ENCODE measurements at regions not wholly inside any gene's neighbourhood (a gene's known extent, or its start where the extent isn't known, plus 50 kb on each side); places are given as distances from the start of the nearest gene placed in this dataset.
"Not testable (repeated sequence)": the region's sequence is repeated elsewhere in the genome, so short reads cannot be mapped to it uniquely, and the experiment has no call there.

DNA sequence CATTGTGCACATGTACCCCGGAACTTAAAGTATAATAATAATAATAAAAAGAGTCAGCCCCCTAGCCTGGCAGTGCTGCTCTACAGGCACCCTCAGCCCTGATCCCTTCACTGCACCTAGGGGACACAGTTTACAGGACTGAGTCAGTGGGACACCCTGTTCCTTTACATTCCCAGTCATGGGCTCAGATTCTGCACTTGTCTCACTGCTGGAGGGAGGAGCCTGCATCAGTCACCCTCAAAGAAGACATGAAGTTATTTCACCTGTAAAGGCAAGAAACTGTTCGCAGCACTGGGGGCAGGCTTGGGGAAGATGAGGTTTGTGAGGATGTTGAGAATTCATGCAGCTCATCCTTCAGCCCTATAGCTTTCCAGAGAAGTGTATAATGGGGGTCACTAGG lies 50.7 kb upstream of the VPREB1 start:
- ATAC-seq: no peak

DNA sequence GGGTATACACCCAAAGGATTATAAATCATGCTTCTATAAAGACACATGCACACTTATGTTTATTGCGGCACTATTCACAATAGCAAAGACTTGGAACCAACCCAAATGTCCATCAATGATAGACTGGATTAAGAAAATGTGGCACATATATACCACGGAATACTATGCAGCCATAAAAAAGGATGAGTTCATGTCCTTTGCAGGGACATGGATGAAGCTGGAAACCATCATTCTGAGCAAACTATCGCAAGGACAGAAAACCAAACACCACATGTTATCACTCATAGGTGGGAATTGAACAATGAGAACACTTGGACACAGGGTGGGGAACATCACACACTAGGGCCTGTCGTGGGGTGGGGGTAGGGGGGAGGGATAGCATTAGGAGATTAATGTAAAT lies 51.1 kb upstream of the VPREB1 start:
- H3K27me3 Mint-ChIP-seq: peaks cover 12 to 42% (median 18%) of the 10 kb centered on the region in 5 donors
- DNase-seq, H3K4me3 Mint-ChIP-seq, POLR2A ChIA-PET, H3K27ac Mint-ChIP-seq, H3K36me3 Mint-ChIP-seq, ATAC-seq: not testable (repeated sequence)
- H3K9me3 Mint-ChIP-seq: peaks cover 0 to 13% (median 4%) of the 10 kb centered on the region in 9 donors
- H3K4me1 Mint-ChIP-seq: peaks cover 0 to 22% (median under 1%) of the 10 kb centered on the region in 4 donors

More for the DNA sequence above, 50.7 kb upstream of the VPREB1 start:
- no peak for DNase-seq
- peaks cover 0 to 23% (median under 1%) of the 10 kb centered on the region in 4 donors for H3K4me1 Mint-ChIP-seq
- peaks cover 12 to 38% (median 17%) of the 10 kb centered on the region in 5 donors for H3K27me3 Mint-ChIP-seq
- no peak overlapping the region for H3K4me3 Mint-ChIP-seq
- H3K9me3 Mint-ChIP-seq: peaks cover 0 to 12% (median 4%) of the 10 kb centered on the region in 9 donors
- POLR2A ChIA-PET: no interaction called here
- H3K36me3 Mint-ChIP-seq: peaks cover 0 to 4% (median 0%) of the 10 kb centered on the region in 3 donors
- no peak overlapping the region for H3K27ac Mint-ChIP-seq

DNA sequence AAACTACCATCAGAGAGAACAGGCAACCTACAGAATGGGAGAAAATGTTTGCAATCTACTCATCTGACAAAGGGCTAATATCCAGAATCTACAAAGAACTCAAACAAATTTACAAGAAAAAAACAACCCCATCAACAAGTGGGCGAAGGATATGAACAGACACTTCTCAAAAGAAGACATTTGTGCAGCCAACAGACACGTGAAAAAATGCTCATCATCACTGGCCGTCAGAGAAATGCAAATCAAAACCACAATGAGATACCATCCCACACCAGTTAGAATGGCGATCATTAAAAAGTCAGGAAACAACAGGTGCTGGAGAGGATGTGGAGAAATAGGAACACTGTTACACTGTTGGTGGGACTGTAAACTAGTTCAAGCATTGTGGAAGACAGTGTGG lies 51.6 kb upstream of the VPREB1 start:
- H3K36me3 Mint-ChIP-seq, POLR2A ChIA-PET, ATAC-seq, H3K4me3 Mint-ChIP-seq, H3K27ac Mint-ChIP-seq, DNase-seq: not testable (repeated sequence)
- peaks cover 0 to 22% (median under 1%) of the 10 kb centered on the region in 4 donors for H3K4me1 Mint-ChIP-seq
- H3K27me3 Mint-ChIP-seq: peaks cover 13 to 42% (median 18%) of the 10 kb centered on the region in 5 donors
- H3K9me3 Mint-ChIP-seq: peaks cover 0 to 13% (median 4%) of the 10 kb centered on the region in 9 donors

DNA sequence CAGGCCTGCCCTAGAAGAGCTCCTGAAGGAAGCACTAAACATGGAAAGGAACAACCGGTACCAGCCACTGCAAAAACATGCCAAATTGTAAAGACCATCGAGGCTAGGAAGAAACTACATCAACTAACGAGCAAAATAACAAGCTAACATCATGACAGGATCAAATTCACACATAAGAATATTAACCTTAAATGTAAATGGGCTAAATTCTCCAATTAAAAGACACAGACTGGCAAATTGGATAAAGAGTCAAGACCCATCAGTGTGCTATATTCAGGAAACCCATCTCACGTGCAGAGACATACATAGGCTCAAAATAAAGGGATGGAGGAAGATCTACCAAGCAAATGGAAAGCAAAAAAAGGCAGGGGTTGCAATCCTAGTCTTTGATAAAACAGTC lies 54.8 kb upstream of the VPREB1 start:
- H3K4me1 Mint-ChIP-seq: not testable (repeated sequence)

DNA sequence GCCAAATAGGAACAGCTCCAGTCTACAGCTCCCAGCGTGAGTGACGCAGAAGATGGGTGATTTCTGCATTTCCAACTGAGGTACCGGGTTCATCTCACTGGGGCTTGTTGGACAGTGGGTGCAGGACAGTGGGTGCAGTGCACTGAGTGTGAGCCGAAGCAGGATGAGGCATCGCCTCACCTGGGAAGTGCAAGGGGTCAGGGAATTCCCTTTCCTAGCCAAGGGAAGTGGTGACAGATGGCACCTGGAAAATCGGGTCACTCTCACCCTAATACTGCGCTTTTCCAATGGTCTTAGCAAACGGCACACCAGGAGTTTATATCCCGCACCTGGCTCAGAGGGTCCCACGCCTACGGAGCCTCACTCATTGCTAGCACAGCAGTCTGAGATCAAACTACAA lies 56.7 kb upstream of the VPREB1 start:
- H3K4me3 Mint-ChIP-seq, H3K27ac Mint-ChIP-seq, DNase-seq, POLR2A ChIA-PET, ATAC-seq, H3K4me1 Mint-ChIP-seq, H3K36me3 Mint-ChIP-seq: not testable (repeated sequence)
- Mint-ChIP-seq H3K9me3 (peaks cover 0 to 17% (median 4%) of the 10 kb centered on the region in 9 donors), H3K27me3 (peaks cover 20 to 68% (median 26%) of the 10 kb centered on the region in 5 donors)

More for the DNA sequence above, 54.8 kb upstream of the VPREB1 start:
- H3K27ac Mint-ChIP-seq, ATAC-seq, H3K36me3 Mint-ChIP-seq, DNase-seq, H3K4me3 Mint-ChIP-seq, POLR2A ChIA-PET: not testable (repeated sequence)
- Mint-ChIP-seq H3K9me3 (peaks cover 0 to 17% (median 4%) of the 10 kb centered on the region in 9 donors), H3K27me3 (peaks cover 17 to 49% (median 19%) of the 10 kb centered on the region in 5 donors)

DNA sequence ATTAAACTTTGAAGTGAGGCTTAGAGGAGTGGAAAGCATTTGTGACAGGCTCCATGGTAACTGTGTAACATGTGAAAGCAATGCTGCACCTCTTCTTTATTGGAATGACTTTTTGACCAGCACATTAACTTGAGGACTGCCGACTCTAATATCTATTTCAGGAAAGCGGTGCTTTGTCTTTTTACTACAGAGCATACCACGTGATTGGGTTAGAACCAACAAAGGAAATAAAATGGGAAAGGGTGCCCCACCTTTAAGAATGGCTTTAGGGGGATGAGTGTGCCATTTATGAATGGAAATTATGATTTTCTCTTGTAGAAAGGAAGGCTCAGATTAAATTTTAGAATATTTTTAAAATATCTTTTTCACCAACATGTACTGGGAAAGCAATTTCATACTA lies 57.3 kb upstream of the VPREB1 start:
- no peak overlapping the region for H3K27ac Mint-ChIP-seq
- peak overlapping the region in 1 of 10 donors; percentile 45 for H3K4me3 Mint-ChIP-seq
- H3K27me3 Mint-ChIP-seq: peaks cover 22 to 74% (median 29%) of the 10 kb centered on the region in 5 donors

DNA sequence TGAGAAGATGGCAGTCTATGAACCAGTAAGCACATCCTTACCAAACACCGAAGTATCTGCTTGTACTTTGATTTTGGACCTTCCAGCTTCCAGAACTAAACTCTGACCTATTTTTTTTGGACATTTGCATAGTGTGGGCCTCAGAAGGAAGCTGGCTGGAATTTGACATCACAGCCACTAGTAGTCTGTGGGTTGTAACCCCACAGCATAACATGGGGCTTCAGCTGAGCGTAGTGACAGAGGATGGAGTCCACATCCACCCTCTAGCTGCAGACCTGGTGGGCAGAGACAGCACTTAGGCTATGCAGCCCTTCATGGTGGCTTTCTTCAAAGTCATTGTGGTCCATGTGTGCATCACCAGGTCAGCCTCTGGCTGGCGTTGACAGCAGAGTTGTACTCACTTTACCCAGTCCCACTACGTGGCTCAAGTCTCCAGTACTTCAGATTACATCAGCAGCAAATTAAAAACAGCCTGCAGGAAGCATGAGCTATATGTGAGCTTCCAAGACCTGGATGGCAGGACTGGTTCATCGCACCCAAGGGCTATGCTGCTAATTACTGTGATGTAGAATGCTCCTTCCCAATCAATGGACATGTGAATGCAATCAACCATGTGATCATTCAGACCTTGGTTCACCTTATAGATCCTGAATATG lies 58.6 kb upstream of the VPREB1 start:
- Mint-ChIP-seq H3K4me3 (no peak overlapping the region), H3K27ac (no peak overlapping the region), H3K36me3 (peaks cover 0 to 5% (median 0%) of the 10 kb centered on the region in 3 donors), H3K27me3 (peaks cover 21 to 82% (median 31%) of the 10 kb centered on the region in 5 donors), H3K9me3 (peaks cover 0 to 17% (median 4%) of the 10 kb centered on the region in 9 donors), H3K4me1 (peaks cover 0 to 7% (median 0%) of the 10 kb centered on the region in 4 donors)
- ATAC-seq (no peak), DNase-seq (no peak)
- POLR2A ChIA-PET: no interaction called here

More for the DNA sequence above, 57.3 kb upstream of the VPREB1 start:
- POLR2A ChIA-PET: no interaction called here
- DNase-seq: no peak
- ATAC-seq: no peak
- Mint-ChIP-seq H3K4me1 (peaks cover 0 to 6% (median 0%) of the 10 kb centered on the region in 4 donors), H3K36me3 (peaks cover 0 to 5% (median 0%) of the 10 kb centered on the region in 3 donors), H3K9me3 (peaks cover 0 to 17% (median 4%) of the 10 kb centered on the region in 9 donors)

DNA sequence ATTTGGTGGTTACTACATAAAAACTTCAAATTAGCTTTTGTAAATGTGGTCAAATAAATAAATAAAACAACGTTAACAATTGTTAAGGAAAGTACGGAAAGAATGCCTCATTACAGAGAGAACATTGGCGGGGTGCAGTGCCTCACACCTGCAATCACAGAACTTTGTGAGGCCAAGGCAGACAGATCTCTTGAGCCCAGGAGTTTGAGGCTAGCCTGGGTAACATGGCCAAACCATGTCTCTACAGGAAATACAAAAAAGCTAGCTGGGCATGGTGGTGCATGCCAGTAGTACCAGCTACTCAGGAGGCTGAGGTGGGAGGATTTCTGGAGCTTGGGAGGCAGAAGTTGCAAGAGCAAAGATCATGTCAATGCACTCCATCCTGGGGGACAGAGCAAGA lies 59.4 kb upstream of the VPREB1 start:
- ATAC-seq: no peak
- H3K9me3 Mint-ChIP-seq: peaks cover 0 to 17% (median 4%) of the 10 kb centered on the region in 9 donors
- POLR2A ChIA-PET: interaction anchor here (0.6 kb wide), 1 partner anchor 23 kb away, joined by 4 read pairs; no protein-coding TSS in a partner anchor
- H3K27me3 Mint-ChIP-seq: peaks cover 17 to 82% (median 28%) of the 10 kb centered on the region in 5 donors
- DNase-seq: no peak
- peaks cover 0 to 5% (median 0%) of the 10 kb centered on the region in 3 donors for H3K36me3 Mint-ChIP-seq
- no peak overlapping the region for H3K27ac Mint-ChIP-seq
- no peak overlapping the region for H3K4me3 Mint-ChIP-seq
- H3K4me1 Mint-ChIP-seq: peaks cover 0 to 7% (median 0%) of the 10 kb centered on the region in 4 donors

DNA sequence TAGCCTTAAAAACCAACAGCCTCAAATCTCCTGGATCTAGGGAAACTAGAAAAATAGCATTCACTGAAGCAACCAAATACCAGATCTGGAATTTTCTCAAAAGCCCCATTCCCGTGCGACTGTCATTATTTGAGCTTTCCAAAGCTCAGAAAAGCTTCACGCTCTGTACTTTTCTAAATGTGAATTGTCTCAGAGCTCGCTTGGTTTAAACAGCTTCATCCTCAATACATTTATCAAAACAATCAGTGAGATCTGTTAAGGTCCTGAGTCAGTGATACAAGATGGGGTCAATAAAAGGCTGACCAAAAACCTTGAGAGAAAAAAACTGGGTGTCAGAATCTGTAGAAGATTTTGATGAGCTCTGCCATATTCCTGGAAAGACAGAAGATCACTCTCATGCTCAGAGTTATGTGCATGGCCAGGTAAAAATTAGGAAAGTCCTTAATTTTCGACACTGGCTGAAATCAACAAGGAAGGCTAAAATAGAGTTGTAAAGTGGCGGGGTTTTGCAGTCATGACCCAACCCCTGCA lies 60.2 kb upstream of the VPREB1 start:
- no peak for ATAC-seq
- peaks cover 0 to 5% (median 0%) of the 10 kb centered on the region in 3 donors for H3K36me3 Mint-ChIP-seq
- H3K4me1 Mint-ChIP-seq: peaks cover 0 to 7% (median 0%) of the 10 kb centered on the region in 4 donors
- H3K27me3 Mint-ChIP-seq: peaks cover 15 to 75% (median 31%) of the 10 kb centered on the region in 5 donors
- H3K4me3 Mint-ChIP-seq: no peak overlapping the region
- no peak overlapping the region for H3K27ac Mint-ChIP-seq
- no peak for DNase-seq
- POLR2A ChIA-PET: no interaction called here
- H3K9me3 Mint-ChIP-seq: peaks cover 0 to 10% (median 3%) of the 10 kb centered on the region in 9 donors

DNA sequence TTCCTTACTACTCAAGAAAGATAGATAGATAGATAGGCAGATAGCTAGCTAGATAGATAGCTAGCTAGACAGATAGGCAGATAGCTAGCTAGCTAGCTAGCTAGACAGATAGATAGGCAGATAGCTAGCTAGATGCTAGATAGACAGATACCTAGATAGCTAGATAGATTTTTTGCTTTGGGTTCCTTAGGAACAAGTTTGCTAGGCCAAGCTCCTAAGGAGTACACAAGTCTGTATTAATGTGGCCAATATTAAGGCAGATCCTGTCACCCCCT lies 61.7 kb upstream of the VPREB1 start:
- ATAC-seq (no peak), DNase-seq (no peak)
- Mint-ChIP-seq H3K36me3 (no peaks in the 10 kb centered on the region), H3K27me3 (peaks cover 10 to 76% (median 35%) of the 10 kb centered on the region in 5 donors), H3K4me3 (no peak overlapping the region), H3K4me1 (peaks cover 0 to 10% (median 0%) of the 10 kb centered on the region in 4 donors), H3K9me3 (peaks cover 0 to 4% (median 0%) of the 10 kb centered on the region in 9 donors), H3K27ac (no peak overlapping the region)
- POLR2A ChIA-PET: no interaction called here

DNA sequence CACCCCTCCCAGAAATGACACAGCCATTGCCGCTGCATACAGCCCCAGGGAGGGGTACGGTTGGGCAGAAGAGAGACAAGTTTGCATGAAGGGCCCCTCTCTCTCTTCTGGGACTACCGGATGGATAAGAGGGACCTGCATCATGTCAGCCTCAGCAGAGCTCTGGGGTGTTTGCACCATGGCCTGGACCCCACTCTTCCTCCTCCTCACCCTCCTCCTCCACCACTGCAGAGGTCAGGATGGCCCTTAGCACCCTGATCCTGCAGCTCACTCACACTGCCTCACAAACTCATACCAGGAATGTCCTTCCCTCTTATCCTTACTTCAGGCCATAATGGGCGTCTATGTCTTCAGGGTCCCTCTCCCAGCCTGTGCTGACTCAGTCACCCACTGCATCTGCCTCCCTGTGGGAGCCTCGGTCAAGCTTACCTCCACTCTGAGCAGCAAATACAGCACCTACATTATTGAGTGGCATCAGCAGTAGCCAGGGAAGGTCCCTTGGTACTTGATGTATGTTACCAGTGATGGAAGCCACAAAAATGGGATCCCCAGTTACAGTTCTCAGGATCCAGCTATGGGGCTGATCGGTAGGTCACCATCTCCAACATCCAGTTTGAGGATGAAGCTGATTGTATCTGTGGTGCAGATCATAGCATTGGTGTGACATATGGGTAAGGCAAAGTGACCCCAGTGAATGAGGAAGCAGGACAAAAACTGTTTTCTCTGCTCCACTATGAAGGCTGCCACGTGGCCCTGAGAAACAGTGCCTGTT lies 62.2 kb upstream of the VPREB1 start:
- peaks cover 0 to 10% (median 0%) of the 10 kb centered on the region in 4 donors for H3K4me1 Mint-ChIP-seq
- DNase-seq (no peak), ATAC-seq (no peak)
- POLR2A ChIA-PET: no interaction called here
- H3K27me3 Mint-ChIP-seq: peaks cover 10 to 74% (median 31%) of the 10 kb centered on the region in 5 donors
- no peaks in the 10 kb centered on the region for H3K36me3 Mint-ChIP-seq
- H3K27ac Mint-ChIP-seq: no peak overlapping the region
- peaks cover 0 to 4% (median 0%) of the 10 kb centered on the region in 9 donors for H3K9me3 Mint-ChIP-seq
- no peak overlapping the region for H3K4me3 Mint-ChIP-seq

DNA sequence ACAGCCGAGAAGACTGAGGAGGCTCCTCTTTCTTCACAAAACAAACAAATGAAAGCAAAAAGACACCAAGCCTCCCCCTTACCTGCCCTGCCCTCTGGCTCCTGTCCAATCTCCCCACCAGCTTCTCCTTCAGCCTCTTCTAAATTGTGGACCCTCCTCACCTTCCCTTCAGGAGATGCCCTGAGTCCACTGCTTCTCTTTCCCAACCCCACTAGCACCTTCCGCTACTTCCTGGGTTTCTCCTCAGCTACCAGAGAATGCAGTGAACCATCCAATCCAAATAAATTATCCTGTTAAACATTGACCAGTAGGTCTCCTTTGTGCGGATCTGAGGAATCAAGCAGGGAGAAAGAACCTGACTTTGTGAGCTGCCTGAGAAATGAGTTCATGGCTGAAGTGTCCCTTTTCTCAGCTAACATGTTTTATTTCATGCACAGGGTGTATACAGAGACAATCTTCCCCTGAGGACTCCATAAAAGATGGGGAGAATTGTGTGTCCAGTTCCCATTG lies 63.2 kb upstream of the VPREB1 start:
- Mint-ChIP-seq H3K4me1 (peaks cover 0 to 13% (median 0%) of the 10 kb centered on the region in 4 donors), H3K27ac (no peak overlapping the region), H3K9me3 (no peaks in the 10 kb centered on the region), H3K36me3 (no peaks in the 10 kb centered on the region), H3K4me3 (no peak overlapping the region), H3K27me3 (peaks cover 8 to 77% (median 35%) of the 10 kb centered on the region in 5 donors)
- POLR2A ChIA-PET: no interaction called here
- ATAC-seq: no peak
- DNase-seq: no peak

Data from naive thymus-derived CD8-positive, alpha-beta T cell (primary cell).